ENCODE measurements at regions not wholly inside any gene's neighbourhood (a gene's known extent, or its start where the extent isn't known, plus 50 kb on each side); places are given as distances from the start of the nearest gene placed in this dataset.
A peak's percentile ranks its signal among the peaks of the same experiment; 100 is the strongest.
"Not testable (repeated sequence)": the region's sequence is repeated elsewhere in the genome, so short reads cannot be mapped to it uniquely, and the experiment has no call there.

DNA sequence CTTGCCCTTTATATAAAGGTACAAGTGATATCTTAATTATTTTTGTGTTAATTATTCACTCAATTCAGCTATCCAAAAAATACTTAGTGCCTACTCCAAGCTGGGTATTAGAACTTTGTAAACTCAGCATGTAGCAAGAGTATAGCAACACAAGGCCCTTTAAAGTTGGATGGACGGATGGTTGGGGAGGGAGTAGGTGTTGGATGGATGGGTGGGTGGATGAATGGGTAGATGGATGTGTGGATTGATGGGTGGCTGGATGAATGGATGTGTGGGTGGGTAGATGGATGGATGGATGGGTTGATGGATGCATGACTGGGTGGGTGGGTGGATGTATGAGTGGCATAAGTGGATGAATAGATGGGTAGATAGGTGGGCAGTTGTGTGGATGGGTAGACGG is 211.5 kb downstream of the BANP start:
- H3K4me2 ChIP-seq (ENCODE audit: unreplicated experiment); in situ Hi-C loops (cut with MboI); H3K79me2 ChIP-seq (ENCODE audit: insufficient read depth); H3K4me3 ChIP-seq; H3K27ac ChIP-seq; H2AFZ ChIP-seq; H3K36me3 ChIP-seq (ENCODE audit: low read depth); H3K9me2 ChIP-seq (ENCODE audit: insufficient read depth); H3K4me1 ChIP-seq (ENCODE audit: insufficient read depth); H3K27me3 ChIP-seq (replicated peaks; ENCODE audit: insufficient read depth); DNase-seq; H3F3A ChIP-seq (ENCODE audit: insufficient read depth); H4K20me1 ChIP-seq (ENCODE audit: insufficient read depth); H3K9ac ChIP-seq; H3K9me3 ChIP-seq (ENCODE audit: low read depth): not testable (repeated sequence)
- 79 to 88% methylated on average over 1 of the region's 2 CpGs for WGBS, 2 experiments (ENCODE audit: low coverage in 1 of 2, low lambda C conversion rate in 2 of 2, missing lambda C conversion rate in 2 of 2)

DNA sequence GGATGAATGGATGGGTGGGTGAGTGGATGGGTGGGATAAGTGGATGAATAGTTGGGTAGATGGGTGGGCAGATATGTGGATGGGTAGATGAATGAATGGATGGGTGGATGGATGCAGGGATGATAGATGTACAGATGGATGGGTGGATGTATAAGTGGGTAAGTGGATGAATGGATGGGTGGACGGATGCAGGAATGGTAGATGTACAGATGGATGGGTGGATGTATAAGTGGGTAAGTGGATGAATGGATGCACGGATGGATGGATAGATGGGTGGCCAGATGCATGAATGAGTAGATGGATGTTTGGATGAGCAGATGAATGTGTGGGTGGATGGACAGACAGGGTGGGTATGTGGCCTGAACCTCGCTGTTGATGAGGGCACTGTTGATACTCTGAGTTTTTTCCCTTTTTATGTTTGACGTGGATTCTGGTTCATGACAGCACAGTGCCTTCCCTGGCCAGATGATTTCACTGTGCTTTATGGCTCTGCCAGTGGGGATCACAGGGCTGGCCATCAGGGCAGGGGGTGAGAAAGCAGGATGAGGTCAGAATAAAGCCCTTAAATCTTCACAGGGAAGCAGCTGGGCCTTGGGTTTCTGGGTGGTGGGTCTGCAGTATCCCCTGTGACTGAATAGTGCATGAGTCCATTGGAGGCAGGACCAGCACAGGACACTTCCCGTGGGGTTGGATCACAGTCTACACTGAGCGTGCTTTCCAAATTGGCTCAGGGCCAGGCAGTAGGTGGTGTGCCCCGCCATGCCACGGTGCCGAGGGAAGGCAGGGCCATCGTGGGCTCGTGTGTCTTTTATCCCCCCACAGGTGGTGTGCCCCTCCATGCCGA is 213.2 kb downstream of the BANP start:
- H2AFZ ChIP-seq; H3K9me3 ChIP-seq (ENCODE audit: low read depth); DNase-seq; H3F3A ChIP-seq (ENCODE audit: insufficient read depth); H3K9me2 ChIP-seq (ENCODE audit: insufficient read depth); H3K9ac ChIP-seq; H3K79me2 ChIP-seq (ENCODE audit: insufficient read depth); H4K20me1 ChIP-seq (ENCODE audit: insufficient read depth); H3K4me3 ChIP-seq; H3K4me1 ChIP-seq (ENCODE audit: insufficient read depth); H3K4me2 ChIP-seq (ENCODE audit: unreplicated experiment); H3K27me3 ChIP-seq (replicated peaks; ENCODE audit: insufficient read depth); in situ Hi-C loops (cut with MboI); H3K36me3 ChIP-seq (ENCODE audit: low read depth); H3K27ac ChIP-seq: not testable (repeated sequence)
- WGBS, 2 experiments (ENCODE audit: low coverage in 1 of 2, low lambda C conversion rate in 2 of 2, missing lambda C conversion rate in 2 of 2) = 78 to 84% methylated on average over 12 of the region's 12 CpGs

DNA sequence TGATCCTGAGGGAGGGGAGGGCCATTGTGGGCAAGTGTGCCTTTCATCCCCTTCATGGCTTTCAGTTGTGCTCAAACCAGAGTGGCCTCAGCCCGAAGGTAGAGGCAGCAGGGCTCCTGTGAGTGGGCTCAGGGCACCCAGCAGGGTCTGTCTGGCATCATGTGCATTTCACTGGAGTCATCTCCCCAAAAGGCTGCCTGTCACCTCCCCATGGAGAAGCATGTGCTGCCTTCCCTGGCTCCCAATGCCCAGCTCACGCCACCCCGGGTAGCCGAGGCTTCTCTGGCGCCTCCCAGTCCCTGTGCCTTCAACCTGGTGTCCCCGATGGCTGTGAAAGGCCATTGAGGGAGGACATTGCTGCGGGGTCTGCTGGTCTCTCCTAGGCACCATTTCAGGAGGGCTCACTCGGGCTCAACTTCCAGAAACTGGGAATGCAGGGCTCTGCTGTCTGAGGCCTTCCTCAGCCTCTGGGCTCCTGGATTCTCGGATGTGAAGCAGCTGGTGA is 213.9 kb downstream of the BANP start:
- DNase-seq; H2AFZ ChIP-seq; in situ Hi-C loops (cut with MboI); H3K9ac ChIP-seq; H3K9me2 ChIP-seq (ENCODE audit: insufficient read depth); H3K9me3 ChIP-seq (ENCODE audit: low read depth); H3K36me3 ChIP-seq (ENCODE audit: low read depth); H3F3A ChIP-seq (ENCODE audit: insufficient read depth); H3K27me3 ChIP-seq (replicated peaks; ENCODE audit: insufficient read depth); H3K4me3 ChIP-seq; H3K4me1 ChIP-seq (ENCODE audit: insufficient read depth); H3K4me2 ChIP-seq (ENCODE audit: unreplicated experiment); H3K27ac ChIP-seq; H4K20me1 ChIP-seq (ENCODE audit: insufficient read depth); H3K79me2 ChIP-seq (ENCODE audit: insufficient read depth): not testable (repeated sequence)
- 69 to 79% methylated on average over 8 to 9 of the region's 9 CpGs for WGBS, 2 experiments (ENCODE audit: low coverage in 1 of 2, low lambda C conversion rate in 2 of 2, missing lambda C conversion rate in 2 of 2)

DNA sequence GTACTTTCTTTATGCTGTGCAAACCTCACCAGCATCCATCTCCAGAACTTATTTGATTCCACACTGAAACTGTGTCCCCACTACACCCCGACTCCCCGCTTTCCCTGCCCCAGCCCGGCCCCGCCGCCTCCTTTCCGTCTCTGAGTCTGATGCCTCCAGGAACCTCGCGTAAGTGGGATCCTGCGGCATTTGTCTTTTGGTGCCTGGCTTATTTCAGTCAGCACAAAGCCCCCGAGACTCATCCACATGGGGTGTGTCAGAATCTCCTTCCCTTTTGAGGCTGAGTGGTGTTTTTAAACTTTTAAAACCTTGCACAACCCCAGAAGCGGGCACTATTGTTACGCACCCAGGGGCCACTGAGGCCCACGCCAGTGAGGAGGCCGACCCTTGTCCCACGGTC is 214.4 kb downstream of the BANP start:
- H3K9me3 ChIP-seq (ENCODE audit: low read depth); H3K27me3 ChIP-seq (replicated peaks; ENCODE audit: insufficient read depth); H4K20me1 ChIP-seq (ENCODE audit: insufficient read depth); H3K79me2 ChIP-seq (ENCODE audit: insufficient read depth); H3K4me2 ChIP-seq (ENCODE audit: unreplicated experiment); H3K36me3 ChIP-seq (ENCODE audit: low read depth); DNase-seq; H3K27ac ChIP-seq; H3K9me2 ChIP-seq (ENCODE audit: insufficient read depth); H3K9ac ChIP-seq; H2AFZ ChIP-seq; H3K4me1 ChIP-seq (ENCODE audit: insufficient read depth); H3F3A ChIP-seq (ENCODE audit: insufficient read depth); H3K4me3 ChIP-seq; in situ Hi-C loops (cut with MboI): not testable (repeated sequence)
- 17 to 31% methylated on average over 11 to 15 of the region's 15 CpGs for WGBS, 2 experiments (ENCODE audit: low coverage in 1 of 2, low lambda C conversion rate in 2 of 2, missing lambda C conversion rate in 2 of 2)

DNA sequence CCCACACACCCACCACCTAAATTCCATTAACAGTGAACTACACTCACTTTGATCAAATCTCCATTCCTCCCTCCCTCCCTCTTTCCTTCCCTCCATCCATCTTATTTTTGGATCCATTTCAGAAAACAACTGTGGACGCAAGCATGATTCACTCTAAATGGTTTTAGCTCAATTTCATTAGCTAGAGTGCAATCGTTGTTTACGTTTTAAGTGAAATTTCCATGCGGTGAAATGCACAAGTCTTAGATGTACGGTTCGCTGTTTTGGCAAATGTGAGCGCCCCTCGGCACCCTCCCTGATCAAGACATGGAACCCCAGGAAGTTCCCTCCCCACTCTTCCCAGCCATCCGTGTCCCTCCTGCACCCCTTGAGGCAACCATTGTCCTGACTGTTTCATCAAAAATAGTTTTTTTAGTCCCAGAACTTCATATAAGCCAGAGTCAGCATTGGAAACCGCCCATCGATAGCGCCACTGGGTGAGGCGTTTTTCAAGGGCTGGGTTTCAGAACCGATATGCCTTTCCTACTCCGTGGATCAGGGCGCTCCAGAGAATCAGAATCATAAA is 215.1 kb downstream of the BANP start:
- in situ Hi-C loops (cut with MboI); H3K9me2 ChIP-seq (ENCODE audit: insufficient read depth); H3K4me1 ChIP-seq (ENCODE audit: insufficient read depth); DNase-seq; H3K9ac ChIP-seq; H3F3A ChIP-seq (ENCODE audit: insufficient read depth); H4K20me1 ChIP-seq (ENCODE audit: insufficient read depth); H3K4me3 ChIP-seq; H3K36me3 ChIP-seq (ENCODE audit: low read depth); H3K27ac ChIP-seq; H2AFZ ChIP-seq; H3K27me3 ChIP-seq (replicated peaks; ENCODE audit: insufficient read depth); H3K9me3 ChIP-seq (ENCODE audit: low read depth); H3K79me2 ChIP-seq (ENCODE audit: insufficient read depth): not testable (repeated sequence)
- H3K4me2 ChIP-seq (ENCODE audit: unreplicated experiment) = peak overlapping the region; percentile 61
- WGBS, 2 experiments (ENCODE audit: low coverage in 1 of 2, low lambda C conversion rate in 2 of 2, missing lambda C conversion rate in 2 of 2) = 11 to 14% methylated on average over 14 to 16 of the region's 16 CpGs

GRCh38 chr16:88167798-88168556 is 214.8 kb upstream of the ZNF469 start:
- H3K27ac ChIP-seq = not testable (repeated sequence)

DNA sequence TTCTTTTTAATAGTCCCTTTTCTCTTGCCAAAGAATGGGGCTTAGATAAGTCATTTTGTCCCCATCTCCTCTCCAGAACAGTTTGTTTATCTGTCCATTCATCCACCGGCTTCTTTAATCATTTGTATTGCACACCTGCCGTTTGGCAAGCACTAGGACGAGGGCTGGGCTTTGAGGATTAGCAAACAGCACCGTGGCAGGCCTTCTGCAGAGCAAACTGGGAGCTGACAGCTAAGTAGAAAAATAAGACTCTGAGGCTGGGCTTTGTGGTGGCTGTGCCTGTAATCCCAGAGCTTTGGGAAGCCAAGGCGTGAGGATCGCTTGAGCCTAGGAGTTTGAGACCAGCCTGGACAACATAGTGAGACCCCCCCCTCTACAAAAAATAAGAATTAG is 214.2 kb upstream of the ZNF469 start:
- 42 to 50% methylated on average over 6 of the region's 6 CpGs for WGBS, 2 experiments (ENCODE audit: low coverage in 1 of 2, low lambda C conversion rate in 2 of 2, missing lambda C conversion rate in 2 of 2)
- H3K27ac ChIP-seq; H3F3A ChIP-seq (ENCODE audit: insufficient read depth); H3K4me3 ChIP-seq; H3K4me2 ChIP-seq (ENCODE audit: unreplicated experiment); H3K9me2 ChIP-seq (ENCODE audit: insufficient read depth); H3K4me1 ChIP-seq (ENCODE audit: insufficient read depth); H3K79me2 ChIP-seq (ENCODE audit: insufficient read depth); in situ Hi-C loops (cut with MboI); H3K9ac ChIP-seq; DNase-seq; H4K20me1 ChIP-seq (ENCODE audit: insufficient read depth); H2AFZ ChIP-seq; H3K9me3 ChIP-seq (ENCODE audit: low read depth); H3K36me3 ChIP-seq (ENCODE audit: low read depth): not testable (repeated sequence)
- H3K27me3 ChIP-seq (replicated peaks; ENCODE audit: insufficient read depth) = peaks cover 11% of the 10 kb centered on the region

More at GRCh38 chr16:88167798-88168556, 214.8 kb upstream of the ZNF469 start:
- H3K9me3 ChIP-seq (ENCODE audit: low read depth); H3K27me3 ChIP-seq (replicated peaks; ENCODE audit: insufficient read depth); H3K9ac ChIP-seq; H3K4me2 ChIP-seq (ENCODE audit: unreplicated experiment); H4K20me1 ChIP-seq (ENCODE audit: insufficient read depth); H3K4me3 ChIP-seq; H3K79me2 ChIP-seq (ENCODE audit: insufficient read depth); H3F3A ChIP-seq (ENCODE audit: insufficient read depth); H3K4me1 ChIP-seq (ENCODE audit: insufficient read depth); H3K36me3 ChIP-seq (ENCODE audit: low read depth); H2AFZ ChIP-seq; in situ Hi-C loops (cut with MboI); DNase-seq; H3K9me2 ChIP-seq (ENCODE audit: insufficient read depth): not testable (repeated sequence)
- 5 to 8% methylated on average over 22 of the region's 22 CpGs for WGBS, 2 experiments (ENCODE audit: low coverage in 1 of 2, low lambda C conversion rate in 2 of 2, missing lambda C conversion rate in 2 of 2)

Data from GM23248 (cell line).